ENCODE measurements at regions not wholly inside any gene's neighbourhood (a gene's known extent, or its start where the extent isn't known, plus 50 kb on each side); places are given as distances from the start of the nearest gene placed in this dataset.

DNA sequence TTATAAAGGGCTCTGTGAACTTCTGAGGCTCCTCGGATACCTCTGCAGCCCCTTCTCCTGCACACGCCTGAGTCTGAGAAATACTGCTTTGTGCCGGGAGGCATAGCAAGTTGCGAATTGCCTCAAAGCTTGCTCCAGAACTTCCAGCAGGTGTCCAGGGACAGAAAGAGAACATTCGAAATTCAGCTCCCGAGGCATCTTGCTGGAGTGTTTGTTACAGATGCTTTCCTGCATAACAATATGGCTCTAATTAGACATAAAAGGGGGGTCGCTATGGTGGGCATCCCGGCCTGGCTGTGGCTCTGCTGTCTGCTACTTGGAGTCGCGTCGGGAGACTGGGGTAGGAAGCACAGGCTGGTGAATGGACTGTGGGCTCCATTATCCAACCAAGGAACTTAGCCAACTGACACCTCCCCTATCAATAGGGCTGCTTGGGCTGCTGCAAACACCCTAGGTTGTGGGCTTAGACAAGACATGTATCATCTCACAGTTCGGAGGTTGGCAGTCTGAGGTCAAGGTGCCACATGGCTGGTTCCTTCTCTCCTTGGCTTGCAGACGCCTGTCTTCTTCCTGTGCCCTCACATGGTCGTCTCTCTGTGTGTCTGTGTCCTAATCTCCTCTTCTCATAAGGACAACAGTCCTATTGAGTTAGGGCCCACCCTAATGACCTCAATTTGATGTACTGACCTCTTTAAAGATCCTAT lies 607.0 kb downstream of the NPHP4 start:
- H3K4me3 ChIP-seq (ENCODE audit: low read length) = no peak overlapping the region
- DNase-seq (ENCODE audit: low read depth) = no peak

DNA sequence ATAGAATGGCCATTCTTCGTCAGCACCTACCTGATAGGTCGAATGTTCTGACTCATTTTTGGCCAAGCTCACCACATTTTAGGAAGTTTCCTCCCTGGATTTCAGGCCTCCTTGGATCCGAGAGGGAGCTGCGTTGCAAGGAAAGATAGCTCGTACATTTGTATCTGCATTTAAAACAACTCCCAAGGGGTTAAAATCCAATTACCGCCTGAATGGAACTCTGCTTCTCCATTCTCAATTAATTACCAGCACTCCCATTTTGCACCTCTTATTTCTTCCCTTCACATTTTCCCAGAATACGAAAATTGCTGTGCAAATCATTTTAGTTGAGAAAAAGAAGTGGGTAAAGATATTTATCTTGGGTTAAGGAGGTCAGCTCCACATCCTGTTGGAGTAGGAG lies 610.7 kb downstream of the NPHP4 start:
- no peak overlapping the region for H3K4me3 ChIP-seq (ENCODE audit: low read length)
- TF ChIP-seq CTCF (conservative IDR thresholded peaks at IDR 0.05; ENCODE audit: low read length) = no peak
- no peak for DNase-seq (ENCODE audit: low read depth)

More for the DNA sequence above, 607.0 kb downstream of the NPHP4 start:
- TF ChIP-seq CTCF (conservative IDR thresholded peaks at IDR 0.05; ENCODE audit: low read length) = no peak

DNA sequence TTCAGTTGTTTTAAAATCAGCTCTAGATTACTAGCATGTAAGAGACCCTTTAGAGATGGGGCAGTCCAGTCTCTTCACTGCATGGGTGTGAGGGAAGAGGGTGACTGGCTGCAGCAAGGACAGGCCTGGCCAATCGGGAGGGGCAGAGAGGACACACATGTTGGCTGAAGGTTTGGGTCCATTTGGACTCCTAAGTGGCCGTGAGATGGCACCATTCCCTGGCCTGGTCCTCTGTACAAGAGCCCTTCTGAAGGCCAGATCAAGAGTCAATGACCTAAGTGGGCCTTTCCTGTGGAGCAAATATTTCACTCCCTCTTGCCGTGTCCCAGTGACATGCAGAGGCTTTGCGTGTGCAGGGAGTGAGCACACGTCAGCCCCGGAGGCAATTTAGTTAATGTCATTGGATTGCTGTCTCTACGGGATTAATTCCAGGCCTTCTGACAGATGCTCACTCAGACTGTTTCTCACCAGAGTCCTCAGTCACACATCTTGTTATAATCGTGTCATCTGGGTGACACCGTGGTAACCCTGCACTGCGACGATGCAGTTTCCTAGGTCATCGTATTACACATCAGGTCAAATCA lies 613.0 kb downstream of the NPHP4 start:
- H3K4me3 ChIP-seq (ENCODE audit: low read length) = no peak overlapping the region
- no peak for TF ChIP-seq CTCF (conservative IDR thresholded peaks at IDR 0.05; ENCODE audit: low read length)
- DNase-seq (ENCODE audit: low read depth) = no peak

DNA sequence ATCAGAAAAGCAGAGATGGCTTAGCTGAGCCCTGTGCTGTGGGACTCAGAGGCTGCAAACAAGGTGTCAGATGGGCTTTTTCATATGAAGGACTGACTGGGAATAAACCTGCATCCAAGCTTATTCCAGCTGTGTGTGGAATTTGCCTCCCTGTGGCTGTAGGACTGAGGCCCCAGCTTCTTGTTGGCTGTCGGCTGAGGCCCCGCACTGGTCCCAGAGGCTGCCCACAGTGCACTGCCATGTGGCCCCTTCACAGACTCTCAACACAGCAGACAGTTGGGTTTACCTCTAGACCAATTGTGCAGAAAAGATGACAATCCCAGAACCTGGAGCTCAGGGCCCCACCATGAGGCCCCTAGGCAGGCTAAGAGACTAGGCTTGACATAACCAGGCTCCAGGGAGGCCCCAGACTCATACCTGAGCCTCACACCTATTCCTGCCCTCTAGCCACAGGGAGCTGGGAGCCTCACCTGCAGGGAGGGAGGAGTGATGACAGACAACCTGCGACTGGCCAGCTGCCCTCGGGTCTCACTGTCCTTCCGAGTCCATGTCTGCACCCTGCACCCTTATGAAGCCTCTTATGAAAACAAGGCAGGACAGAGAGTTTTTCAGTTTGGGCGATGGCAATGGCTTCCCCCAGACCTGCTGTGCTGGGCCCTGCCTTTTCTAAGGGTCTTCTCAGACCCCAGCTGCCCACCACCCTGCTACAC lies 615.5 kb downstream of the NPHP4 start:
- H3K4me3 ChIP-seq (ENCODE audit: low read length) = no peak overlapping the region
- no peak for DNase-seq (ENCODE audit: low read depth)
- TF ChIP-seq CTCF (conservative IDR thresholded peaks at IDR 0.05; ENCODE audit: low read length) = no peak

DNA sequence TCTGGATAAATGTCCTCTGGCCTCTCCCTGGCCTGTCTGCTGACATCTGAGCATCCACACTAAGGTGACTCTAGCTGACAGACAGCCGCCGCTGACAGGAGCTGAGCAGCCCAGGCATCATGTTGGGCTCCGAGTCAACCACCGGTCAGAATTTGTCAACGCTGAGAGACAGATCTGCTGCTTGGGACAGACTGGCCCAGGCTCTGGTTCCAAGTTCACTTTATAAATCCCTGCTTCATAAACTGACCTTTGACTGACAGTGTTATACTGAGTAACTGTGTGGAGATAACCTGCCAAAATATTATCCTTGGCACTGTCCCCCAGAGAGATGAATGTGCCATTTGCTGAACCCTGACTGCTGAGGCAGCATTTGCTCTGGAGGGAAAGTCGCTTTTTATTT lies 616.7 kb downstream of the NPHP4 start:
- H3K4me3 ChIP-seq (ENCODE audit: low read length) = no peak overlapping the region
- no peak for TF ChIP-seq CTCF (conservative IDR thresholded peaks at IDR 0.05; ENCODE audit: low read length)
- no peak for DNase-seq (ENCODE audit: low read depth)

DNA sequence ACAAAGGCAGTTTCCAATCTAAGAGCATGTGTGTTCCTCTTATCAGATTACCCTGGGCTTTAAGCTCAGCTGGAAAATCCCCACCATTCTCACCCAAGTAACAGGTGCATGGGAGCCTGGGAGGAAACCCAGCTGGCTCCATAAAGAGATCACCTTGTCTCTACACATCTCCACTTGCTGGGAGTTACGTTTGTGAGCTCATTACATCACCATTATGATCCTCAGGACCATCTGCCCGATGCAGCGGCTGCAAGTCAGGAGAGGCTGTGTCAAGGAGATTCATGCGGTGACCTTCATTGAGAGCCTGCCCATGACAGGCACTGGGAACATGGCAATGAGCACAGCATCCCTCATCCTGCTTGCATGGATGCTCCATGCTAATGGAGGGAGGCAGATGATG lies 618.0 kb downstream of the NPHP4 start:
- no peak for TF ChIP-seq CTCF (conservative IDR thresholded peaks at IDR 0.05; ENCODE audit: low read length)
- no peak for DNase-seq (ENCODE audit: low read depth)
- H3K4me3 ChIP-seq (ENCODE audit: low read length) = no peak overlapping the region

GRCh38 chr1:5373281-5373680 lies 618.9 kb downstream of the NPHP4 start:
- no peak overlapping the region for H3K4me3 ChIP-seq (ENCODE audit: low read length)
- TF ChIP-seq CTCF (conservative IDR thresholded peaks at IDR 0.05; ENCODE audit: low read length) = no peak
- DNase-seq (ENCODE audit: low read depth) = no peak
